ENCODE measurements at regions not wholly inside any gene's neighbourhood (a gene's known extent, or its start where the extent isn't known, plus 50 kb on each side); places are given as distances from the start of the nearest gene placed in this dataset.

- H3K36me3 ChIP-seq, result no peaks in the 10 kb centered on the region
- H3K4me3 ChIP-seq, result no peak overlapping the region
- intact Hi-C loops (cut with DNase I), result no loop called here
- TF ChIP-seq CTCF (IDR thresholded peaks at IDR 0.05), result no peak
- DNase-seq, result no peak
- H3K4me1 ChIP-seq, result no peaks in the 10 kb centered on the region
- no peaks in the 10 kb centered on the region for H3K9me3 ChIP-seq
- ATAC-seq, result no peak
- WGBS, 2 donors, result 77 to 83% methylated on average over 5 of the region's 5 CpGs
- H3K27me3 ChIP-seq, result no peaks in the 10 kb centered on the region
- H3K27ac ChIP-seq, result no peak overlapping the region
These were observed 132.0 kb upstream of the MOCS2 start for GRCh38 chr5:53241572-53241971.

- DNase-seq (no peak), ATAC-seq (no peak)
- H3K9me3 ChIP-seq, result no peaks in the 10 kb centered on the region
- H3K27me3 ChIP-seq, result no peaks in the 10 kb centered on the region
- H3K4me3 ChIP-seq, result no peak overlapping the region
- no peaks in the 10 kb centered on the region for H3K36me3 ChIP-seq
- intact Hi-C loops (cut with DNase I), result no loop called here
- no peaks in the 10 kb centered on the region for H3K4me1 ChIP-seq
- no peak overlapping the region for H3K27ac ChIP-seq
- no peak for TF ChIP-seq CTCF (IDR thresholded peaks at IDR 0.05)
- WGBS, 2 donors, result 72 to 73% methylated on average over 3 of the region's 3 CpGs
These were observed 133.8 kb upstream of the MOCS2 start for GRCh38 chr5:53243403-53243802.

- TF ChIP-seq CTCF (IDR thresholded peaks at IDR 0.05), result no peak
- no peaks in the 10 kb centered on the region for H3K4me1 ChIP-seq
- intact Hi-C loops (cut with DNase I), result no loop called here
- ATAC-seq, result peak in 3 of 8 donors; percentile 41 to 56 (median 46)
- H3K27ac ChIP-seq, result peak overlapping the region in 1 of 10 donors; percentile 11
- H3K9me3 ChIP-seq, result no peaks in the 10 kb centered on the region
- no peaks in the 10 kb centered on the region for H3K27me3 ChIP-seq
- no peak for DNase-seq
- H3K4me3 ChIP-seq, result no peak overlapping the region
- 63 to 64% methylated on average over 8 of the region's 8 CpGs for WGBS, 2 donors
- H3K36me3 ChIP-seq, result no peaks in the 10 kb centered on the region
These were observed 136.7 kb upstream of the MOCS2 start for GRCh38 chr5:53246042-53246836.

- WGBS, 2 donors, result 63 to 76% methylated on average over 4 of the region's 4 CpGs
- no peaks in the 10 kb centered on the region for H3K36me3 ChIP-seq
- intact Hi-C loops (cut with DNase I), result no loop called here
- no peak overlapping the region for H3K4me3 ChIP-seq
- H3K27me3 ChIP-seq, result no peaks in the 10 kb centered on the region
- no peak for DNase-seq
- no peak for ATAC-seq
- no peak for TF ChIP-seq CTCF (IDR thresholded peaks at IDR 0.05)
- no peaks in the 10 kb centered on the region for H3K9me3 ChIP-seq
- H3K4me1 ChIP-seq, result no peaks in the 10 kb centered on the region
- H3K27ac ChIP-seq, result no peak overlapping the region
These were observed 140.1 kb upstream of the MOCS2 start for GRCh38 chr5:53249529-53250200.
